NCI-H524 treated with DMSO at 0.1 percent for 48 hours (cell line): ENCODE measurements at regions not wholly inside any gene's neighbourhood (a gene's known extent, or its start where the extent isn't known, plus 50 kb on each side); places are given as distances from the start of the nearest gene placed in this dataset.

Experiments used
- DNase-seq: peaks from one replicate; lab custom pipeline; 2025; lab: John Stamatoyannopoulos, UW

DNA sequence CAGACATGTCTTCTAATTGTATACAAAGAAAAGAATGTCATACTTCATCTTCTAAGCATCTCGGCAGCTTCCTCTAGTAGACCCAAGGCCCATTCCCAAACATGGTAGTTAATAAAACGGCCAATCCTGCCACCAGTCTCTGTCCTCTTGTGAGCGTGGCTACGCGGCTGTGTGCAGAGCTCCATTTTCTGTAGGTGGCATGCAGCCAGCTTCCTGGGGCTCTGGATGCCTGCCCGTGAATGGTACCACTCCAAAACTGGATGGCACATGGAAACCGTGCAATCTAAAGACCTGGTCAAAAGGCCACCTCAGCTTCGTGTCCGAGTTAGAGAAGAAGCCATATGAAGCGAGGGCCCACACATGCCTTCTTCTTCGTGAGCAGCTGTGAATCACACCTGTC, 110.7 kb downstream of the SIPA1L2 start:
- no peak for DNase-seq

DNA sequence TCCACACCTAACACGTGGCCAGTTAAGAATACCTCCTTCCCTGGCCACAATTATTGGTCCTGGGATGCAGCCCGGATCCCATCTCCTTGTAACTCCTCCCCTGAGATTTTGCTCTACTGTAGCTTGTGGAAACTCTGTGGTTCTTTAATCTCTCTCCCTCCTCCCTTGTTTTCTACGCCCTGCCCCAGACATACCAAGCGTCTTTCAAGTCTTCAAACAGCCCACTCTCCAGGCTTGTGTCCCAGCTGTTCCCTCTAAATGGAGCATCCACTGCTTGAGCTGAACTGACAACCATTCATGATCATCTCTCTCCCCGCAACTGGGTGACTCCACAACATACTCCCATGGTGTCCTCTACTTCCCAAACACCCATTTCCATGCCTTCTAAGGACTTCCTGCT, 111.6 kb downstream of the SIPA1L2 start:
- no peak for DNase-seq

GRCh38 chr1:232517204-232517603, 112.7 kb downstream of the SIPA1L2 start:
- no peak for DNase-seq

DNA sequence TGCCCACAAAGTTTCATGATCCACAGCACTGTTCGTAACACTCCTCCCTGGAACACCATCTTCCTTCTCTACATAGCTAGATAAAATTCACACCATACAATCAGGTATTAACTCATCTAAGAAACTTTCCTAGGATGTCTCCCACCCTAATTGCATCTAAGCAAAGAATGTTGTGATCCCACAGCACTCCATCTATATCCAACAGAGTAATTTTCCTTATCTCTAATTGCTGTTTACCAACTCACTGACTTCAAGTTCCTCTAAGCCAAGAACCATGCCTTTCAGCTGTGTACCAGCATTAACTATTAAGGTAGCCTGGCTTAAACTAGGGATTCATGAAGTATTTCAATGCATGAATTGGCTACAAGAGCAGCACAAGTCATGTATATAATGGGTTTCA, 114.2 kb downstream of the SIPA1L2 start:
- no peak for DNase-seq

DNA sequence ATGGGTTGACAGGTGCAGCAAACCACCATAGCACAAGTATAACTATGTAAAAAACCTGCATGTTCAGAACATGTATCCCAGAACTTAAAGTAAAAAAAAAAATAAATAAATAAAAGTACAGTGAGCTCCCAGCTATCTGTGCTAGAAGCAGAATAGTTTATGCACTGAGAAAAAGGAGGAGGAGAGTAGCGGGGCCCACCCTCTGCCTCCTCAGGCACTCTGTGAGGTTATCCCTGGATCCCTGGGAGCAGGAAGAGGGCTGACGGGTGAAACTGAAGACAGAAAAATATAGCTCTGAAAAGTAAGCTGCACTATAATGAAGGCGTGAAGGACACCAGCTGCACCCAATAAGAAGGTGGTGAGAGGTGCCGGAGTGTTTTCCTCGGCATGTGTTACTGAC, 117.2 kb downstream of the SIPA1L2 start:
- no peak for DNase-seq

- no peak for DNase-seq
Measured at GRCh38 chr1:232511172-232511571, 118.8 kb downstream of the SIPA1L2 start.

GRCh38 chr1:232510367-232511110, 119.4 kb downstream of the SIPA1L2 start:
- no peak for DNase-seq

DNA sequence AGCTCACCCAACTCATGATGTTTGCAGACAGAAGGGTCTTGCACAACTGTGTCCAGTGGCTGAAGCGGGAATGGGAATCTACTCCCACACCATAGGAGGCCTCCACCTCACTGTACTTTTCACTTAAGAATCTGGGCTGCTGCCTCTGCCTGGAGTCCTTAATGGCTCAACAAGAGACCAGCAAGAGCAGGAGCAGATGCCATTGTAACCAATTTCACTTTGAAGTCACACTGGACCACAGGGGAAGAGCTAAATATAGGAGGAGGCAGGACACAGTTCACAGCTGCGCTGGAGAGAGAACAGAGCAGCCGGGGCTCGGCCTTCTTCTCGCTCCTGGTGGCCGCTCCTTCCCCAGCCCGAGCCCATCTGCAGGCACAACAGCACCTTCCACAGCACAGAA, 120.4 kb downstream of the SIPA1L2 start:
- no peak for DNase-seq

GRCh38 chr1:232508130-232508701, 121.7 kb downstream of the SIPA1L2 start:
- no peak for DNase-seq

- DNase-seq = no peak
Measured at GRCh38 chr1:232507571-232507970, 122.4 kb downstream of the SIPA1L2 start.

GRCh38 chr1:232505884-232506283, 124.0 kb downstream of the SIPA1L2 start:
- DNase-seq = no peak

GRCh38 chr1:232504651-232505050, 125.3 kb downstream of the SIPA1L2 start:
- DNase-seq = no peak

GRCh38 chr1:232503497-232503896, 126.4 kb downstream of the SIPA1L2 start:
- DNase-seq = no peak

DNA sequence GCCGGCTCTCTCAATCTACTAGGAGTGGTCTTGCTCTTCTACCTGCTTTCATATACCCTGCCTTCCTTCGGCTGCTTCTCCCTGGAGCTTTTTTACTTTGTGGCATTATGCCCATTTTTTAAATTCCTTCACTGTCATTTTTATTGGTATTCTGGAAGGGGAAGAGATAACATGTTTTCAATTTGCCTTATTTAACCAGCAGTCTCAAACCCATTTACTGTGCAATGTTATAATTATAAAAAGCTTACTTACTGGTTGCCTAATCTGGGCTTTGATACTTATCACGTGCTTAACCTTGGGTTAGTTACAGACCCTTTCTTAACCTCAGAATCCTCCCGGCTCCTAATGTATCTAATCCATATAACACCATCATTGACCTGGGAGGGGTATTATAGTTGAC, 128.1 kb downstream of the SIPA1L2 start:
- no peak for DNase-seq

GRCh38 chr1:232499188-232499587, 130.7 kb downstream of the SIPA1L2 start:
- no peak for DNase-seq

DNA sequence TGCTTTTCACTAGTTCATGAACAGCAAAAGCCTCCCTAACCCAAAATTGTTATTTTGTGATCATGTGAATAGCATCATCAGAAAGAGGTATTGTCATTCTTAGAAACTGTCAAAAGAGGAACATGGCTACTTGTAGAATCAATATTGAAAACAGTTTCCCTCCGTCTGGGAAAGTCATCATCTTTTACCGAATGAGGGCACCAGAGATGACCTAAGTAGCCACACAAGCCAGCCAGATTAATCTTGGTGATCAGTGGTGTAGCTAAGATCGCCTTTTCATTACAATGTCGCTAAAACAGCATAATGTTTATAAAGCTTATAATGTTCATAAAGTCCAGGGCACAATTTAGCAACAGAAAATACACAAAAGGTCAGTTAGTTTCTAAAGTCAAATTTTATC, 136.1 kb downstream of the SIPA1L2 start:
- DNase-seq = no peak

DNA sequence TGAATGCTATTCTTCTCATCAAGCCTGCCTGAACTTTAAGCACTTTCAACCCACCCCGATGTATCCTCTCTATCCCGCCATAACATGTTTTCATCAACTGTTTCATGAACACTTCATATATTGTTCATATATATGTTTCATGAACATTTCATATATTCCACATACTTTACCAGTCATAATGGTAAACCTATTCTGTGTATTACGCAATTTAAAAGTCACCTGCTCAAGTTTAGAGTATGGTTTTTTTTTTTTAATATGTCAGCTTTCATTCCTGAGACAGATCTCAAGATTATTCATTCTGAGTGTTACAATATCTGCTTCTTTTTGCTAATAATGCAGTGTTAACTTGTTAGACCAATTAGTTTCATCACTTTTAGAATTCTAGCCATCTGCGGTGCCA, 140.7 kb downstream of the SIPA1L2 start:
- no peak for DNase-seq

DNA sequence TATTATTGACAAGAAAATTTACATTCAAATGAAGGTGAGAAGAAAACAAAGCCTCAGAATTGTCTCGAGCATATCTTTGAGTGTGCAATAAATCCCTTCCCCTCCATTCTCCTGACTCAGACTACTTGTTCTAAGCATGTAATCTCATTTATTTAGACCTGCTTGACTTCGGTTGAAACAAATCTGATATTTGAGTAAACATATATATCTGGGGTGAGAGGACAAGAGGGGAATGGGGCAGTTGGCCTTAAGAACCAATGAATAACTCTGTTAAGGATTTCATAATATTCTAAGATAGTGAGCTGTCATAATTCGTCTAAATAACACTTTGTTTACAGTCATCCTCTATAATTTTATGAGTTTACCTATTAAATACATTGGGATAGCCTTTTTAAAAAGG, 142.7 kb downstream of the SIPA1L2 start:
- no peak for DNase-seq

GRCh38 chr1:232486454-232487207, 143.3 kb downstream of the SIPA1L2 start:
- no peak for DNase-seq

DNA sequence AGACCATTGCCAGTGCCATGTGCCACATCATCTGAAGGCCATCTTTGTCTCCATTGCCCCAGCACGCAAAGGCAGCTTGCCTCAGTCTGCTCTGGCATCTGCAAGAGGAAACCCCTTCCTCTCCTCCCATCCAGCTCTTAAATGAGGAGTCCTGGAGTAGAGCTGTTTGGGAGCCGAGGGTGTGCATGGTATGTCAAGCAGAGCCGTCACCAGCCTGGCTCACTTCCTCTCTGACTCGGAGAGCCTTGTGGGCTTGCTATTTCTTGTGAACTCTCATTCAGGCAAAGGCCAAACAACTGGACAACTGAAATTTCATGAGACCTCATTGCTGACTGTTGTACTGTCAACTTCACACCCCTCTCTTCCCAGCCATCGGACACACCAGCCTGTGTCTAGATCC, 143.9 kb downstream of the SIPA1L2 start:
- DNase-seq = no peak

- no peak for DNase-seq
Measured at GRCh38 chr1:232484856-232485255, 145.1 kb downstream of the SIPA1L2 start.

GRCh38 chr1:232483826-232484225, 146.1 kb downstream of the SIPA1L2 start:
- no peak for DNase-seq

DNA sequence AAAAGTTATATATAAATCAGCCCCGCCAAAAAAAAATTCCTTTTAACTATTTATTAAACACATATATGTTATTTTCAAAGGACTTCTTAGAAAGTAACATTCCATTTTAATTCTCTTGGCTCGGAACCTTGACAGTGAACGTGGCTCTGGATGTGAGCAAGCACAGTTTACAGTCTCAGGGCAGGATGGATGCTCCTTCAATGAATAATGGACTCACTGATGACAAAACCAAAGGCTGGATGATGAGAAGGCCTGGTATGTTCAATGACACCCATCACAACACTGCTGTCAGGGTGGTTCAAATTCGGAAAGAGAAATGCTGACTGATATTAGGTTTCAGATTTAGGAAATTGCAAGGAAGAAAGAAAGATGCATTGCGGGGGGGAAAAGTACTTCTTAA, 148.8 kb downstream of the SIPA1L2 start:
- no peak for DNase-seq
